Common myeloid progenitor, CD34-positive (primary cell): ENCODE measurements at regions not wholly inside any gene's neighbourhood (a gene's known extent, or its start where the extent isn't known, plus 50 kb on each side); places are given as distances from the start of the nearest gene placed in this dataset.
A peak's percentile ranks its signal among the peaks of the same experiment; 100 is the strongest.

Experiments used
- CTCF ChIA-PET: fragments of 350-600 bp; sonication (Branson Sonifier 250); formaldehyde crosslinking; loops from one replicate; lab custom pipeline; 2021; ENCODE audit warnings: antibody characterized with exemption; lab: Charles Lee
- POLR2A ChIA-PET: fragments of 350-600 bp; sonication (Branson Sonifier 250); formaldehyde crosslinking; loops from one replicate; lab custom pipeline; 2021; ENCODE audit warnings: antibody characterized with exemption; lab: Charles Lee
- DNase-seq, 3 donors: peaks; one replicate each; pipeline versions ENCODE4 v3.0.0 to v3.0.0-alpha.2; 2013
- H3K27ac ChIP-seq, 2 experiments: 1 replicate in 1 of 2; 2 replicates in 1 of 2; pipeline ENCODE4 v1.7.0; 2013; ENCODE audit warnings: inconsistent platforms in 2 of 2, low read length in 2 of 2, mild to moderate bottlenecking in 2 of 2, low read depth in 1 of 2, moderate library complexity in 1 of 2; ENCODE audit not compliant: severe bottlenecking in 2 of 2, insufficient read depth in 1 of 2, poor library complexity in 1 of 2
- H3K27me3 ChIP-seq, 5 experiments: replicated peaks in 2 of 5; 1 replicate in 3 of 5; 2 replicates in 2 of 5; pipeline versions ENCODE4 v1.6.1 to v1.7.0; 2013; ENCODE audit warnings: low read length in 4 of 5, mild to moderate bottlenecking in 2 of 5, moderate library complexity in 2 of 5, inconsistent platforms in 1 of 5; ENCODE audit not compliant: insufficient read depth in 5 of 5, control insufficient read depth in 4 of 5
- H3K36me3 ChIP-seq, 4 experiments: 1 replicate in 2 of 4; 2 replicates in 2 of 4; pipeline versions ENCODE4 v1.6.1 to v1.7.0; 2013; ENCODE audit warnings: low read length in 3 of 4, control low read depth in 1 of 4, mild to moderate bottlenecking in 1 of 4; ENCODE audit not compliant: control insufficient read depth in 4 of 4, insufficient read depth in 4 of 4
- H3K4me1 ChIP-seq, 4 experiments: 1 replicate in 3 of 4; 2 replicates in 1 of 4; pipeline versions ENCODE4 v1.6.1 to v1.7.1; 2013; ENCODE audit warnings: low read length in 3 of 4, mild to moderate bottlenecking in 3 of 4, control low read depth in 1 of 4, inconsistent platforms in 1 of 4, moderate library complexity in 1 of 4; ENCODE audit not compliant: control insufficient read depth in 4 of 4, insufficient read depth in 4 of 4; ENCODE audit errors: control extremely low read depth in 1 of 4
- H3K4me3 ChIP-seq, 7 experiments: 1 replicate in 4 of 7; 2 replicates in 3 of 7; pipeline versions ENCODE4 v1.5.1 to v1.7.0; 2013; ENCODE audit warnings: mild to moderate bottlenecking in 7 of 7, low read length in 6 of 7, moderate library complexity in 6 of 7, inconsistent platforms in 2 of 7, low read depth in 2 of 7, control low read depth in 1 of 7; ENCODE audit not compliant: insufficient read depth in 4 of 7, control insufficient read depth in 1 of 7; ENCODE audit errors: extremely low read depth in 1 of 7
- H3K9me3 ChIP-seq, 5 experiments: 1 replicate in 4 of 5; 2 replicates in 1 of 5; pipeline versions ENCODE4 v1.6.1 to v1.7.1; 2013; ENCODE audit warnings: low read length in 4 of 5, mild to moderate bottlenecking in 2 of 5, inconsistent platforms in 1 of 5, low read depth in 1 of 5, moderate library complexity in 1 of 5; ENCODE audit not compliant: control insufficient read depth in 4 of 5, insufficient read depth in 2 of 5; ENCODE audit errors: control extremely low read depth in 1 of 5
- WGBS: methylation state at CpG from one replicate; pipeline ENCODE4 v1.1.5; 2013; ENCODE audit not compliant: insufficient coverage; 5-methylcytosine and 5-hydroxymethylcytosine counted together

DNA sequence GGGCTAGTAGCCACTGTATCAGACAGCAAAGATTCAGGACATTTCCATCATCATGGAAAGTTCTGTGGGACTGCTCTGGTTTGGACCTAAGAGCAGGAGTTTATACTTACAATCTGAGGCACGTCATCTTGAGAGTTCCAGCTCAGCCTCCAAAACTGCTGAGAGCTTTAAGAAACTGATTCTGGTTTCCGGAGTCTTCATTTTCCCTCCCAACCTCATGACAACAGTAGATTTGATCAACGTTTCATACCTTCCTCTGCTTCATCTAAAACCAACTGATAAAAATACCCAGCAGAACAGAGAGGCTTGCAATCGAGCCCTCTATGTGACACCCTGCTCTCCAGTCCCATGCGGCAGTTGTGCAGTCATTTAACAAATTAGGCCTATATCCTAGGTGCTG, 64.3 kb upstream of the EPB41L1 start:
- peaks cover 6 to 35% (median 26%) of the 10 kb centered on the region in 4 experiments for H3K4me1 ChIP-seq
- H3K9me3 ChIP-seq: no peaks in the 10 kb centered on the region
- no peaks in the 10 kb centered on the region for H3K36me3 ChIP-seq
- 92% methylated on average over 5 of the region's 5 CpGs for WGBS
- POLR2A ChIA-PET: interaction anchor here (0.8 kb wide), 1 partner anchor 20 kb away, joined by 3 read pairs; no protein-coding TSS in a partner anchor
- CTCF ChIA-PET: interaction anchor here (0.9 to 1.4 kb wide), 2 partner anchors 14 to 50 kb away, joined by 3 to 4 read pairs; no protein-coding TSS in a partner anchor
- H3K27me3 ChIP-seq: peaks cover 3 to 48% (median 19%) of the 10 kb centered on the region in 5 experiments
- DNase-seq: no peak
- no peak overlapping the region for H3K4me3 ChIP-seq
- H3K27ac ChIP-seq: no peak overlapping the region

DNA sequence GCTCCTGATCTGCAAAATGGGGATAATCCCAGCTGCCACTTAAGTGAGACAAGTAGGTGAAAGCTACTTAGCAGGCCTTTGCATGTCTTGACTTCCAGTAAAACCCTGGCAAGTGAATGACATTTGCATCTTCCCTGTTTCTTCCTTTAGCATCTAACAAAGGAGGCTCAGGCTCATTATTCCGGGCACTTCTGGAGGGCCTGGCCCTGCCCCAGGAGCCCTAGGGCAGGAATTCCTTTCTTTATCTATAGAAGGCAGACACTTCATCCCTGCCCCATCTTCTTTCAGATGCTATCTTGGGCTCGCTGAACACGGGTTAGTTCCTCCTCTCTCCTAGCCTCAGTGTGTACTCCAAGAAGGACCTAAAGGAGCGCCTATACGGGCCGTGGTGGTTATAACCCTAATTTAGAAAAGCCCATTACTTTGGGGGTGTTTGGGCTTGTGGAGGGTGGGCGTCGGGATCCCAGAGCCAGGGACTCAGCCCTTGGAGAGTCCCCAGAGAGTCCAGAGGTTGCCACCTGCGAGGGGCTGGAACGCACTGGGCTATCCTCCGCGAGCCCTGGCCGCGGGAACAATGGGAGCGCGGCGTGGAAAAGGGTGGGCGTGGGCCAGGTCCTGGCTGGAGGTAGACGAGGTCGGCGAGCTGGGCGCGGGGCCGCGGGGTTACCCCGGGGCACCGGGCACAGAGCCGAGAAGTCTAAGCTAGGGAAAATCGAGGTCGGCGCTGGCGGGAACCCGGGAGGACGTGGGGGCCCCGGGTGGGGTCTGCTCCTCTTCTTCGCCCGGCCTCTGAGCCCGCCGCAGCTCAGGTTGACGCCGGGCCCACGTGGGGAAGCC, 62.8 kb upstream of the EPB41L1 start:
- Histone ChIP-seq H3K4me1 (peaks cover 6 to 27% (median 24%) of the 10 kb centered on the region in 4 experiments), H3K4me3 (peak overlapping the region in 5 of 7 experiments; percentile 28 to 77 (median 46)), H3K9me3 (no peaks in the 10 kb centered on the region), H3K27ac (no peak overlapping the region), H3K36me3 (no peaks in the 10 kb centered on the region), H3K27me3 (peaks cover 3 to 54% (median 22%) of the 10 kb centered on the region in 5 experiments)
- CTCF ChIA-PET: interaction anchor here (1.0 to 1.2 kb wide), 3 partner anchors 47 to 99 kb away, joined by 3 read pairs; no protein-coding TSS in a partner anchor
- WGBS: 11% methylated on average over 40 of the region's 42 CpGs
- no peak for DNase-seq
- POLR2A ChIA-PET: interaction anchor here (0.5 to 1.1 kb wide), 5 partner anchors 47 to 579 kb away, joined by 3 to 5 read pairs (median 3); no protein-coding TSS in a partner anchor

DNA sequence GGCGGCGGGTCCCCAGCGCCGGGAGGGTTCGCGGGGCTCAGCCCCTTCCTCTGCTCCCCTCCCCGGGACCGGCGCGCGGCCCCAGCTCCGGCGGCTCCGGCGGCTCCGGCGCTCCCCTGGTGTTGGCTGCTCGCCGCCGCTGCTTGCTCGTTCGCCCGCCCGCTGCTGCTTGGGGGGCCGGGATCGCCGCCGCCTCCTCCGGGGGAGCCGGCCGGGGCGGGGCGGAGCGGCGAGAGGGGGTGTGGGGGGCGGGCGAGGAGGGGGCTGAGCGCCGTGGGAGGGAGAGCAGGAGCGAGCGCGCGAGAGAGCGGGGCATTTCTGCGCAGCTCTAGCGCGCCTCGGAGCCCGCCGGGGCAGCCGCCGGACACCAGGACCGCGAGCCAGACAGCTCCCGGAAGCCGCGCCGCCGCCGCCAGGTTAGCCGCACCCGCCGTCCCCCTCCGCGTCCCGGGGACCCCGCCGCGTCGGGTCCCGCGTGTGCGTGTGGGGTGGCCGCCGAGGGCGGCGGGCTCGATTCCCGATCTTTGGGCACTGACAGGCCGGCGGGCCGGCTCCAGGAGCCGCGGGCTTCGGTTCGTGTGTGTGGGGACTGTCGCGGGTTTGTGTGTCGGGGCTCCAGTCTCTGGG, 62.0 kb upstream of the EPB41L1 start:
- CTCF ChIA-PET: interaction anchor here (1.0 to 1.2 kb wide), 2 partner anchors 98 to 100 kb away, joined by 3 read pairs; no protein-coding TSS in a partner anchor
- POLR2A ChIA-PET: interaction anchor here (0.5 to 1.1 kb wide), 3 partner anchors 53 to 580 kb away, joined by 3 to 4 read pairs (median 3); no protein-coding TSS in a partner anchor
- peak in 1 of 3 donors; percentile 35 for DNase-seq
- Histone ChIP-seq H3K36me3 (no peaks in the 10 kb centered on the region), H3K27ac (no peak overlapping the region), H3K4me1 (peaks cover 6 to 29% (median 26%) of the 10 kb centered on the region in 4 experiments), H3K27me3 (peaks cover 3 to 54% (median 22%) of the 10 kb centered on the region in 5 experiments), H3K4me3 (peak overlapping the region; percentile 27 to 82 (median 66)), H3K9me3 (no peaks in the 10 kb centered on the region)
- WGBS: under 1% methylated on average over 52 of the region's 89 CpGs

DNA sequence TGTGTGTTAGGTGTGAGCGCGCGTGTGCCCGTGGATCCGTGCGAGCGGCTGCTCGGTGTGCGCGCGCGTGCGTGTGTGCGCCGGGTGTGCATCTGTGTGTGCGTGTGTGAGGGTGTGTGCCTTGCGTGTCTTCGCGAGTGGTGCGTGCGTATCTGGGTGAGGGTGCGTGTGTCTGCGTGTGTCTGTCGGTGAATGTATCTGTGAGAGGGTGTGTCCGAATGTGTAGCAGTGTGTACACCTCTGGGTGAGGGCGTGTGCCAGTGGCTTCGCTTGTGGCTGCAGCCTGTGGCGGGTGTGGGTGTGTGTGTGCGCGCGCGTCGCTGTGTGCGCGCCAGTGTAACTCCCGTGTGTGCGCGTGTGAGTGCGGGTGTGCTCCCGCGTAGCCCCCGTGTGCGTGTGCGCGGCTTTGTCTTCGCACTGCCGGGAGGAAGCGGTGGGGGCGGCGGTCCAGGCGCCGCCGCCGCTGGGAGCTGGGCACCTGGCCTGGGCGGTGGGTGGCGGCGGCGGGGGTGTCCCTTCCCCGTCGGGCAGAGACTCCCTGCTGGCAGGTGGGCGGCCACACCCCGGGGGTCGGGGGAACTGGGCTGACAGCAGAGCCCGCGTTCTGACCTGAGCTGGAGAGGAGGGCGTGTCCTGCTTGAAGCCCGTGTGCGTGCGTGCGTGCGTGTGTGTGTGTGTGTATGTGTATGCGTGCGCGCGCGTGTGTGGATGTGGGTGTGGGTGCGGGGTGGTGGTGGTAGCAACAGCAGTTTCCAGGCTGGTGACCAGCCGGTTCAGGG, 61.3 kb upstream of the EPB41L1 start:
- peaks cover 3 to 54% (median 22%) of the 10 kb centered on the region in 5 experiments for H3K27me3 ChIP-seq
- WGBS: under 1% methylated on average over 23 of the region's 78 CpGs
- H3K36me3 ChIP-seq: no peaks in the 10 kb centered on the region
- peak; percentile 54 to 78 (median 62) for DNase-seq
- POLR2A ChIA-PET: interaction anchor here (1.1 kb wide), 1 partner anchor 102 kb away, joined by 3 read pairs; no protein-coding TSS in a partner anchor
- CTCF ChIA-PET: interaction anchor here (1.2 to 5.6 kb wide), 3 partner anchors 8 to 98 kb away, joined by 3 to 23 read pairs (median 5); no protein-coding TSS in a partner anchor
- peaks cover 8 to 36% (median 32%) of the 10 kb centered on the region in 4 experiments for H3K4me1 ChIP-seq
- H3K9me3 ChIP-seq: no peaks in the 10 kb centered on the region
- peak overlapping the region; percentile 27 to 82 (median 66) for H3K4me3 ChIP-seq
- H3K27ac ChIP-seq: no peak overlapping the region

DNA sequence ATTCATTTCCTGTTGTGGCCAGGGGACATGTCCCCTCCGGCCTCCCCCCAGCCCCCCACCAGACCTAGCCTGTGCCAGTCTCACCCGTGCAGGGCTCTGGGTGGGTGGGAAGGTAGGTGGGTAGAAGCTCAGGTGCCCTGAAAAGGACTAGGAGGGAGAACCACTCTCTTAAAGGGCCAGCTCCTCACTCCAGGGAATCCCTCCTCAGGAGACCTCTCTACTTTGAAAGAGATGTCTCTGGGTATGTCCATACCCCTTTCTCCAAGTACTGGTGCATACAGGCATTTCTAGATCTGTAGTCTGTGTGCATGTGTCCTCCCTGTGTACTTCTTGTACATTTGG, 60.8 kb upstream of the EPB41L1 start:
- WGBS: no CpG with 5 or more reads among the region's 2 CpGs

DNA sequence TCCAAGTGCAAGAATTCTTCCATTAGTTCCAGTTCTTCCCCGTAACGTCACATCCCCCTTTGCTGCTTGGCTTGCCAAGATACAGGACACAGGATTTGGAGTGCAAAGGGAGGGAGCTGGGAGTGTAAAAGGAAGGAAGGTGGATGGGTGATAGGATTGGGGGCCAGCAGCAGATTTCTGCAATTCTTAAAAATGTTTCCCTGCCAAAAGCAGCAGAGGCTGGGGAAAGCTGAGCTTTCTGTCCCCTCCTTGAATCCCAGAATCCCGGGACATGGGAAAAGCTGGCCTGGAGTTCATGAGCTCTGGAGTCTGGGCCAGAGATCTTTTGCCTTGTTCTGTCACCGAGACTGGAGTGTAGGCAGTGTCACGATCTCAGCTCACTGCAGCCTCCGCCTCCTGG, 60.0 kb upstream of the EPB41L1 start:
- ChIA-PET CTCF (interaction anchor here (1.3 to 5.6 kb wide), 2 partner anchors 10 to 25 kb away, joined by 4 to 23 read pairs; no protein-coding TSS in a partner anchor), POLR2A (interaction anchor here (0.7 kb wide), 1 partner anchor 750 kb away, joined by 4 read pairs; no protein-coding TSS in a partner anchor)
- Histone ChIP-seq H3K27me3 (peaks cover 3 to 51% (median 22%) of the 10 kb centered on the region in 5 experiments), H3K27ac (no peak overlapping the region), H3K4me1 (peaks cover 8 to 42% (median 37%) of the 10 kb centered on the region in 4 experiments), H3K9me3 (no peaks in the 10 kb centered on the region), H3K36me3 (no peaks in the 10 kb centered on the region), H3K4me3 (no peak overlapping the region)
- DNase-seq: no peak
- WGBS: 83% methylated on average over 4 of the region's 6 CpGs

More for the DNA sequence above, 60.8 kb upstream of the EPB41L1 start:
- H3K4me1 ChIP-seq: peaks cover 8 to 42% (median 37%) of the 10 kb centered on the region in 4 experiments
- no peaks in the 10 kb centered on the region for H3K36me3 ChIP-seq
- H3K27ac ChIP-seq: no peak overlapping the region
- ChIA-PET CTCF (interaction anchor here (1.3 to 5.6 kb wide), 2 partner anchors 9 to 18 kb away, joined by 5 to 23 read pairs; no protein-coding TSS in a partner anchor), POLR2A (no interaction called here)
- no peaks in the 10 kb centered on the region for H3K9me3 ChIP-seq
- peaks cover 3 to 53% (median 22%) of the 10 kb centered on the region in 5 experiments for H3K27me3 ChIP-seq
- H3K4me3 ChIP-seq: peak overlapping the region in 6 of 7 experiments; percentile 52 to 82 (median 70)
- peak in 1 of 3 donors; percentile 8 for DNase-seq
